Gastroesophageal sphincter (tissue), 4 donors: ENCODE measurements at regions not wholly inside any gene's neighbourhood (a gene's known extent, or its start where the extent isn't known, plus 50 kb on each side); places are given as distances from the start of the nearest gene placed in this dataset.

Experiments
- ATAC-seq: fragments of 150-250 bp; one replicate; pipeline ENCODE4 v1.9.1; 2016; ENCODE audit warnings: mild to moderate bottlenecking, moderate library complexity
- H3K27ac ChIP-seq, 4 donors: fragments of 200-600 bp; sonication (generic) in 3 of 4; 1 replicate in 3 of 4; 2 replicates in 1 of 4; pipeline ENCODE4 v1.5.1; 2016 to 2019
- H3K27me3 ChIP-seq: fragments of 200-600 bp; sonication (generic); one replicate; pipeline ENCODE4 v1.5.1; 2019
- H3K36me3 ChIP-seq, 2 donors: fragments of 200-600 bp; sonication (generic); one replicate each; pipeline ENCODE4 v1.5.1; 2019; ENCODE audit warnings: control low read depth in 1 of 2
- H3K4me1 ChIP-seq, 3 donors: fragments of 200-600 bp; sonication (generic); 1 replicate in 2 of 3; 2 replicates in 1 of 3; pipeline ENCODE4 v1.5.1; 2016 to 2019; ENCODE audit warnings: control low read depth in 2 of 3
- H3K4me3 ChIP-seq, 2 donors: fragments of 200-600 bp; sonication (generic); one replicate each; pipeline ENCODE4 v1.5.1; 2019; ENCODE audit warnings: mild to moderate bottlenecking in 1 of 2, moderate library complexity in 1 of 2
- H3K9me3 ChIP-seq, 3 donors: fragments of 200-600 bp; sonication (generic); one replicate each; pipeline ENCODE4 v1.5.1; 2017 to 2019; ENCODE audit warnings: control low read depth in 2 of 3
- EP300 ChIP-seq: sonication (generic); formaldehyde crosslinking; IDR thresholded peaks from one replicate; pipeline ENCODE4 v1.6.1; 2017; ENCODE audit warnings: antibody characterized with exemption, mild to moderate bottlenecking
- POLR2A ChIP-seq, 2 donors: fragments of 450-650 bp; IDR thresholded peaks; one replicate each; pipeline ENCODE4 v1.6.1; 2017; ENCODE audit warnings: antibody characterized with exemption in 2 of 2, mild to moderate bottlenecking in 2 of 2, moderate library complexity in 1 of 2
- POLR2AphosphoS5 ChIP-seq: sonication (generic); formaldehyde crosslinking; IDR thresholded peaks from one replicate; pipeline ENCODE4 v1.6.1; 2017; ENCODE audit warnings: antibody characterized with exemption
- WGBS, 2 donors: methylation state at CpG; one replicate each; pipeline ENCODE4 v1.1.5; 2018; ENCODE audit warnings: low coverage in 1 of 2; 5-methylcytosine and 5-hydroxymethylcytosine counted together
- TF ChIP-seq, protein P1 (sequence below), 4 experiments: fragments of 200-600 bp in 2 of 4; fragments of 450-650 bp in 2 of 4; sonication (generic) in 1 of 4; IDR thresholded peaks; one replicate each; pipeline ENCODE4 v1.5.1; 2017 to 2019; ENCODE audit warnings: antibody characterized with exemption in 4 of 4, mild to moderate bottlenecking in 2 of 4, moderate library complexity in 2 of 4

DNA sequence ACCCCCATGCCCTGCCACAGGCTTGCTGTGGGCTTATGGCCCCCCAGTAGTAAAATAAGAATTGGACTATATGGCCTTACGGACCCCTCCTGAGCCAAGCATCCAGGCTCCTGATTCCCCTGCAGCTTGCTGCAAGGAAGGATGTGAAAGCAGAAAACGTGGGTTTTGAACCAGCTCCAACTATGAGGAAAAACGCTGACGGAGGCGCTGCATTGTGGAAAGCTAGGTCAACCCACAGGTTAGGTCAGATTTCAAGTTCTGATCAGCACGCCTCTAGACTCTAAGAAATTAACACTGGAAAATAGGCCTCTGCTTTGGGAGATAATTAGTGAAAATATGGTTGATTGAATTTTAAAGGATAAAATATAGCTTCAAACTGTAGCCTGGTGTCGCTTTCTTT lies 195.4 kb upstream of the HES1 start:
- Histone ChIP-seq H3K9me3 (no peaks in the 10 kb centered on the region), H3K36me3 (no peaks in the 10 kb centered on the region), H3K4me3 (no peak overlapping the region), H3K27me3 (no peaks in the 10 kb centered on the region), H3K4me1 (no peaks in the 10 kb centered on the region), H3K27ac (no peak overlapping the region)
- TF ChIP-seq POLR2A (IDR thresholded peaks at IDR 0.05) (no peak), POLR2AphosphoS5 (no peak), EP300 (no peak)
- TF ChIP-seq, protein P1, sequence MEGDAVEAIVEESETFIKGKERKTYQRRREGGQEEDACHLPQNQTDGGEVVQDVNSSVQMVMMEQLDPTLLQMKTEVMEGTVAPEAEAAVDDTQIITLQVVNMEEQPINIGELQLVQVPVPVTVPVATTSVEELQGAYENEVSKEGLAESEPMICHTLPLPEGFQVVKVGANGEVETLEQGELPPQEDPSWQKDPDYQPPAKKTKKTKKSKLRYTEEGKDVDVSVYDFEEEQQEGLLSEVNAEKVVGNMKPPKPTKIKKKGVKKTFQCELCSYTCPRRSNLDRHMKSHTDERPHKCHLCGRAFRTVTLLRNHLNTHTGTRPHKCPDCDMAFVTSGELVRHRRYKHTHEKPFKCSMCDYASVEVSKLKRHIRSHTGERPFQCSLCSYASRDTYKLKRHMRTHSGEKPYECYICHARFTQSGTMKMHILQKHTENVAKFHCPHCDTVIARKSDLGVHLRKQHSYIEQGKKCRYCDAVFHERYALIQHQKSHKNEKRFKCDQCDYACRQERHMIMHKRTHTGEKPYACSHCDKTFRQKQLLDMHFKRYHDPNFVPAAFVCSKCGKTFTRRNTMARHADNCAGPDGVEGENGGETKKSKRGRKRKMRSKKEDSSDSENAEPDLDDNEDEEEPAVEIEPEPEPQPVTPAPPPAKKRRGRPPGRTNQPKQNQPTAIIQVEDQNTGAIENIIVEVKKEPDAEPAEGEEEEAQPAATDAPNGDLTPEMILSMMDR (IDR thresholded peaks at IDR 0.05), result no peak
- no peak for ATAC-seq
- WGBS, 2 donors, result 70 to 80% methylated on average over 2 to 7 of the region's 7 CpGs

DNA sequence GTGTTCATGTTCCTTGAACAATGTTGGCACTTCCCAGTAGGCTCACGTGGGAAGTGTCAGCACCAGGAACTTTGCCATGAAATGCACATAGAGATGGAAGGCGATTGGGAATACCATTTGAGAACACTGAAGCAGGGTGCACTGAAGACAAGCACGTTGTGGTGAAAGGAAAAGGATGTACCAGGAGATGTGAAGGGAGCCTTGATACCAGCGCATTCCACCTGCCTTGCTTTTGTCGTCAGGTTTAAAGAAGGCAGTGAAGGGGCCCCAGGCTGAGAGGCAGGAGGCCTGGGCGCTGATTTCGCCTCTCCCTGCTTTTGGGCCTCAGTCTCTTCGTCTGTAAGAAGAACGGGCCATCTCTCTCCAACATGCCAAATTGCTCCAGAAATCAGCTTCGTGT lies 194.5 kb upstream of the HES1 start:
- no peaks in the 10 kb centered on the region for H3K36me3 ChIP-seq
- H3K9me3 ChIP-seq, result no peaks in the 10 kb centered on the region
- H3K4me3 ChIP-seq, result no peak overlapping the region
- H3K27ac ChIP-seq, result no peak overlapping the region
- H3K27me3 ChIP-seq, result no peaks in the 10 kb centered on the region
- 92 to 95% methylated on average over 4 to 8 of the region's 10 CpGs for WGBS, 2 donors
- no peak for ATAC-seq
- H3K4me1 ChIP-seq, result no peaks in the 10 kb centered on the region
- TF ChIP-seq EP300 (no peak), POLR2A (IDR thresholded peaks at IDR 0.05) (no peak), POLR2AphosphoS5 (no peak)
- TF ChIP-seq, protein P1 (IDR thresholded peaks at IDR 0.05), result no peak

DNA sequence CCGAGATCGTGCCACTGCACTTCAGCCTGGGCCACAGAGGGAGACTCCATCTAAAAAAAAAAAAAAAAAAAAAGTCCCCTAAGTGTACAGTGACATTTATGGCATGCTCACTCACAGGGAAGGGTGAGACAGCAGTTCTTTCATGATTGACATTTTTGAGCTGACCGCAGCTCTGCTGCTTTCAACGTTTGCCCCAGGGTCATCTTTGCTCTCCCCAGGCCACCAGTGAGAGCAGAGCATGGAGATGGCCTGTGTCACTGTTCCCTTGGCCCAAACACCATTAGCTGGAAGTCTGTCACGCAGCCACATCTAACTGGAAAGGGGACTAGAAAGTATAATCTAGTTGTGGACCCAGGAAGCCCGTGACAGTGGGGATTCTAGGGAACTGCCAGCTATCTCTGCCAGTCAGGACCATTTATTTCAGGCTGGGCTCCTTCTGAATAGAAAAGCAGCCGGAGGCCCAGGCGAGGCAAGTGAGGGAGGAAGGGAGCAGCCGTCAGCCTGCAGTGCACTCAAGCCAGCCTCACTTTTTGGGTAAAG lies 193.4 kb upstream of the HES1 start:
- H3K4me3 ChIP-seq, result no peak overlapping the region
- no peaks in the 10 kb centered on the region for H3K9me3 ChIP-seq
- no peaks in the 10 kb centered on the region for H3K27me3 ChIP-seq
- no peak for TF ChIP-seq POLR2AphosphoS5
- TF ChIP-seq POLR2A (IDR thresholded peaks at IDR 0.05), result no peak
- no peak for TF ChIP-seq EP300
- TF ChIP-seq, protein P1 (IDR thresholded peaks at IDR 0.05), result no peak
- ATAC-seq, result no peak
- no peaks in the 10 kb centered on the region for H3K4me1 ChIP-seq
- no peaks in the 10 kb centered on the region for H3K36me3 ChIP-seq
- no peak overlapping the region for H3K27ac ChIP-seq
- WGBS, 2 donors, result 60% methylated on average over 3 of the region's 9 CpGs; no CpG with 5 or more reads in 1 of the 2 donors

DNA sequence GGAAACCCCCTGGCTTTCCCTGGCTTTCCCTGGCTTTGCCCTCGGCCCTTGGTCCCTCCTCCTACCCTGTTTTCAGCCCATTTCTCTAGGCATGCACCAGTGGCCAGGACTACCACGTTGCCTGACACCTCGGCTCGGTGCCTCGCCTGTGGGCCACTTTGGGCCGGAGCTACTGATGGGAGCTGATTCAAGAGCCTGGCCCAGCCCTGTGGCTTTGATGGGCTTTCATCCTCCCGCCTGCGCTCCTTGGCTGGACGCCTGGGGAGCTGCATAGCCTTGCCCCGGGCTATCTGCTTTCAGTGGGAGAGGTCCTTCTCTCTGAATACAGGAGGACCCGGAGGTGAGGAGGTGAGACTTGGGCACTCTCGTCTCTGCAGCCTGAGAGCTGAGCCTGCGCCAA lies 192.7 kb upstream of the HES1 start:
- TF ChIP-seq EP300 (no peak), POLR2A (IDR thresholded peaks at IDR 0.05) (no peak), POLR2AphosphoS5 (no peak)
- TF ChIP-seq, protein P1 (IDR thresholded peaks at IDR 0.05), result no peak
- Histone ChIP-seq H3K27me3 (no peaks in the 10 kb centered on the region), H3K27ac (no peak overlapping the region), H3K4me3 (no peak overlapping the region), H3K4me1 (no peaks in the 10 kb centered on the region), H3K36me3 (no peaks in the 10 kb centered on the region), H3K9me3 (no peaks in the 10 kb centered on the region)
- WGBS, 2 donors, result no CpG with 5 or more reads among the region's 13 CpGs
- ATAC-seq, result no peak

DNA sequence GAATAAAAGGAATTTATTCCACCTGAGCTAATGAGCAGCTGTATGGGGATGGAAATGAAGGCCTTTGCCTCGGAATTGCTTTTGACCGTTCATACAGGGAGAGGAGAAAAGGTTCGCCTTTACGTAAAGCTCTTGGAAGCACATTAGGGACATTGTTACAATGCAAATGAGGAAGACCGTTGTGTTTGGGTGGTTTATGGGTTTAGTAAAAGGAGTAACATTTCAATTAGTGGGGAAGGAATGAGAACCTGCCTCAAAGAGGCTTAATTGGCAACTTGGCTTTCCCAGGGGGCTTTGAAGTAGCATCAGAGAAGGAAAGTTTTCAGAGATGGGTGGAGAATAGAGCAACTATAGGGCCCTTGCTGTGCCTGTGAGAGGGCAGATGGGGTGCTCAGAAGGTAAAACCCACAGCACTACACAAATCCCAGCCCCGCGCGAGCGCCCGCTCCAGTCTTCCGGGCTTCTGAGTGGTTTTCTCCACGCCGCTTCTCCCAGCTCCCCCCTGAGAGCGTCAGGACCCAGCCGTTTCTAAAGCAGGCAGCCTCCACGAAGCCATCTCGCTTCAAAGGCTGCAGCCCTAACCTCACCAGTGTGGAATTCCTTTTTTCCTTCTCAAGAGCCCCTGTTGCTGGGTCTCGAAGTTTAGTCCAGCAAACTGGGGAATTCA lies 192.0 kb upstream of the HES1 start:
- Histone ChIP-seq H3K4me3 (no peak overlapping the region), H3K27ac (no peak overlapping the region), H3K9me3 (no peaks in the 10 kb centered on the region), H3K36me3 (no peaks in the 10 kb centered on the region), H3K27me3 (no peaks in the 10 kb centered on the region), H3K4me1 (no peaks in the 10 kb centered on the region)
- 93 to 95% methylated on average over 6 to 18 of the region's 18 CpGs for WGBS, 2 donors
- TF ChIP-seq POLR2A (IDR thresholded peaks at IDR 0.05) (no peak), POLR2AphosphoS5 (no peak), EP300 (no peak)
- TF ChIP-seq, protein P1 (IDR thresholded peaks at IDR 0.05), result no peak
- ATAC-seq, result no peak
